K562 (cell line): ENCODE measurements at regions not wholly inside any gene's neighbourhood (a gene's known extent, or its start where the extent isn't known, plus 50 kb on each side); places are given as distances from the start of the nearest gene placed in this dataset.

Experiments
- ATAC-seq: fragments of 200-7000 bp; cut with Tn5 transposase; 3 replicates; pipeline ENCODE4 v1.9.1; 2020; ENCODE audit warnings: moderate library complexity
- BruUV-seq: library from RNA; stranded (reverse); fragments of 400-500 nt; replicated peaks from 2 replicates; lab custom pipeline; 2021; lab: Mats Ljungman, UMichigan
- CTCF ChIA-PET: fragments of 300-600 bp; formaldehyde crosslinking; extraction: SDS; loops from one replicate; lab custom pipeline; 2021; ENCODE audit warnings: low intra/inter-chr PET ratio; lab: Yijun Ruan, JAX
- POLR2A ChIA-PET: fragments of 300-600, 350-650 bp; sonication (Branson Sonifier 250); formaldehyde crosslinking; extraction: SDS; loops from one replicate; lab custom pipeline; 2021; ENCODE audit warnings: antibody characterized with exemption, inconsistent platforms; lab: Yijun Ruan, JAX
- DNase-seq, 4 experiments: peaks; one replicate each; pipeline versions ENCODE4 v3.0.0 to v3.0.0-alpha.2; 2011 to 2018; ENCODE audit warnings: low spot score in 3 of 4, mixed read lengths in 3 of 4; ENCODE audit errors: extremely low read depth in 1 of 4
- FAIRE-seq: peaks from 2 replicates; lab custom pipeline; 2011; peaks lifted over from hg19 to GRCh38; lab: Jason Lieb, UNC
- H2AFZ ChIP-seq: 2 replicates; pipeline ENCODE4 v1.6.0; 2011; ENCODE audit warnings: low read depth, low read length, control low read depth, inconsistent platforms
- H3K27ac ChIP-seq: fragments of 200-600 bp; 3 replicates; pipeline ENCODE4 v1.8.0; 2011; ENCODE audit warnings: low read depth, mild to moderate bottlenecking, control low read depth, inconsistent platforms, low read length, moderate library complexity, mixed read lengths; ENCODE audit errors: extremely low read depth
- H3K27me3 ChIP-seq, 2 experiments: fragments of 300-600 bp in 1 of 2; 2 replicates in 1 of 2; 3 replicates in 1 of 2; pipeline versions ENCODE4 v1.6.0 to v1.8.0; 2011; ENCODE audit warnings: inconsistent platforms in 2 of 2, low read length in 2 of 2, mild to moderate bottlenecking in 1 of 2, mixed read lengths in 1 of 2, moderate library complexity in 1 of 2; ENCODE audit not compliant: control insufficient read depth in 2 of 2, insufficient read depth in 2 of 2
- H3K36me3 ChIP-seq: fragments of 300-600 bp; 3 replicates; pipeline ENCODE4 v1.8.0; 2011; ENCODE audit warnings: mild to moderate bottlenecking, low read length, inconsistent platforms; ENCODE audit not compliant: control insufficient read depth, insufficient read depth
- H3K4me1 ChIP-seq, 2 experiments: fragments of 200-600 bp in 1 of 2; replicated peaks in 1 of 2; 2 replicates in 1 of 2; 3 replicates in 1 of 2; pipeline versions ENCODE4 v1.5.1 to v1.8.0; 2011; ENCODE audit warnings: inconsistent platforms in 2 of 2, low read length in 2 of 2, mild to moderate bottlenecking in 1 of 2, mixed read lengths in 1 of 2, moderate library complexity in 1 of 2; ENCODE audit not compliant: control insufficient read depth in 2 of 2, insufficient read depth in 2 of 2
- H3K4me2 ChIP-seq: 2 replicates; pipeline ENCODE4 v1.6.1; 2011; ENCODE audit warnings: low read length, control low read depth, inconsistent platforms, mixed read lengths; ENCODE audit not compliant: insufficient read depth
- H3K4me3 ChIP-seq: fragments of 200-600 bp; sonication (generic), shearing (Covaris generic); 2 replicates; pipeline ENCODE4 v1.5.1; 2016; ENCODE audit warnings: control low read depth, inconsistent platforms
- H3K79me2 ChIP-seq: fragments of 200-600 bp; 3 replicates; pipeline ENCODE4 v1.8.0; 2011; ENCODE audit warnings: low read length, inconsistent platforms; ENCODE audit not compliant: control insufficient read depth, insufficient read depth
- H3K9ac ChIP-seq, 2 experiments: 2 replicates each; pipeline versions ENCODE4 v1.6.0 to v1.6.1; 2011; ENCODE audit warnings: low read depth in 2 of 2, low read length in 2 of 2, control low read depth in 1 of 2, inconsistent platforms in 1 of 2, mild to moderate bottlenecking in 1 of 2, mixed read lengths in 1 of 2; ENCODE audit not compliant: insufficient read depth in 1 of 2
- H3K9me1 ChIP-seq: one replicate; pipeline ENCODE4 v1.6.0; 2011; ENCODE audit warnings: inconsistent platforms, mild to moderate bottlenecking, low read length, moderate library complexity; ENCODE audit not compliant: control insufficient read depth, insufficient read depth
- H3K9me3 ChIP-seq: replicated peaks from 2 replicates; pipeline ENCODE4 v1.5.1; 2011; ENCODE audit warnings: low read depth, low read length, inconsistent platforms; ENCODE audit not compliant: control insufficient read depth, insufficient read depth
- H4K20me1 ChIP-seq: replicated peaks from 2 replicates; pipeline ENCODE4 v1.6.1; 2011; ENCODE audit warnings: low read length, inconsistent platforms, mixed read lengths; ENCODE audit not compliant: control insufficient read depth, insufficient read depth
- BCOR ChIP-seq: fragments of 450-650 bp; IDR thresholded peaks from 2 replicates; pipeline ENCODE4 v1.6.1; 2016
- DNMT1 ChIP-seq: fragments of 450-650 bp; IDR thresholded peaks from 2 replicates; pipeline ENCODE4 v1.6.1; 2016; ENCODE audit warnings: antibody characterized with exemption, mild to moderate bottlenecking
- KHSRP ChIP-seq: fragments of 450-650 bp; IDR thresholded peaks from 2 replicates; pipeline ENCODE4 v1.6.1; 2017
- MCM3 ChIP-seq: fragments of 450-650 bp; IDR thresholded peaks from 2 replicates; pipeline ENCODE4 v1.6.1; 2016
- NFRKB ChIP-seq: fragments of 450-650 bp; IDR thresholded peaks from 2 replicates; pipeline ENCODE4 v1.6.1; 2016; ENCODE audit warnings: low read depth
- NR1H2 ChIP-seq: sonication (generic); formaldehyde crosslinking; IDR thresholded peaks from 2 replicates; pipeline ENCODE4 v1.4.0; 2020; ENCODE audit warnings: mild to moderate bottlenecking, missing genetic modification reagents
- PHF21A ChIP-seq: fragments of 450-650 bp; IDR thresholded peaks from 2 replicates; pipeline ENCODE4 v1.6.1; 2017; ENCODE audit warnings: low read depth, borderline replicate concordance
- RFX7 ChIP-seq: fragments of 250-450 bp; sonication (Bioruptor Pico); IDR thresholded peaks from 2 replicates; pipeline ENCODE4 v1.5.1; 2021; ENCODE audit warnings: mild to moderate bottlenecking
- SIX5 ChIP-seq, 2 experiments: IDR thresholded peaks; 2 replicates each; pipeline ENCODE4 v1.6.1; 2011; ENCODE audit warnings: low read length in 2 of 2, borderline replicate concordance in 1 of 2, low read depth in 1 of 2, mild to moderate bottlenecking in 1 of 2, moderate library complexity in 1 of 2; ENCODE audit not compliant: insufficient read depth in 1 of 2
- SMARCE1 ChIP-seq: fragments of 450-650 bp; IDR thresholded peaks from 2 replicates; pipeline ENCODE4 v1.7.1; 2016; ENCODE audit warnings: mild to moderate bottlenecking
- SRSF1 ChIP-seq: fragments of 200-400 bp; formaldehyde crosslinking; IDR thresholded peaks from 2 replicates; pipeline ENCODE4 v1.6.1; 2017; ENCODE audit warnings: mild to moderate bottlenecking, low read depth, low read length, moderate library complexity
- TCF7L2 ChIP-seq: fragments of 150-350 bp; IDR thresholded peaks from 2 replicates; pipeline ENCODE4 v1.6.1; 2016; ENCODE audit warnings: low read depth, mild to moderate bottlenecking, low read length, moderate library complexity
- XRCC3 ChIP-seq: fragments of 450-650 bp; IDR thresholded peaks from 2 replicates; pipeline ENCODE4 v1.6.1; 2017; ENCODE audit warnings: mild to moderate bottlenecking, moderate library complexity
- ZBTB9 ChIP-seq: fragments of 450-650 bp; formaldehyde crosslinking; IDR thresholded peaks from 2 replicates; pipeline ENCODE4 v1.4.0; 2020; ENCODE audit warnings: mild to moderate bottlenecking, moderate library complexity
- ZNF133 ChIP-seq: fragments of 250-450 bp; sonication (Bioruptor Pico); IDR thresholded peaks from 2 replicates; pipeline ENCODE4 v1.4.0; 2020; ENCODE audit warnings: mild to moderate bottlenecking
- ZNF143 ChIP-seq: sonication (generic); formaldehyde crosslinking; IDR thresholded peaks from 2 replicates; pipeline ENCODE4 v1.9.0; 2022; ENCODE audit warnings: mild to moderate bottlenecking, missing genetic modification reagents
- WGBS: fragments of 100-300 bp; shearing (Covaris generic); methylation state at CpG from one replicate; pipeline ENCODE4 v1.1.6; 2016; ENCODE audit warnings: low coverage, mixed read lengths; ENCODE audit not compliant: insufficient coverage; ENCODE audit errors: missing lambda C conversion rate; 5-methylcytosine and 5-hydroxymethylcytosine counted together
- in situ Hi-C: fragments of 300-500 bp; cut with MboI; formaldehyde crosslinking; loops from 4 replicates; pipeline ENCODE4 v1.15.0; 2018; ENCODE audit warnings: inconsistent platforms, mixed read lengths
- intact Hi-C: fragments of 100-400 bp; cut with micrococcal nuclease; formaldehyde crosslinking; loops from 2 replicates; pipeline ENCODE4 v1.14.2; 2022
- TF ChIP-seq, protein P1 (sequence below): sonication (generic); formaldehyde crosslinking; IDR thresholded peaks from 2 replicates; pipeline ENCODE4 v1.8.1; 2022; ENCODE audit warnings: missing genetic modification reagents

GRCh38 chr6:21791056-21791455, 197.5 kb downstream of the SOX4 start:
- Histone ChIP-seq H3K9me1 (no peaks in the 10 kb centered on the region), H3K9me3 (no peaks in the 10 kb centered on the region), H3K27ac (no peak overlapping the region), H3K4me1 (no peaks in the 10 kb centered on the region), H3K79me2 (no peaks in the 10 kb centered on the region), H3K4me3 (no peak overlapping the region), H2AFZ (no peak overlapping the region), H3K9ac (no peak overlapping the region), H4K20me1 (no peaks in the 10 kb centered on the region), H3K27me3 (no peaks in the 10 kb centered on the region), H3K36me3 (no peaks in the 10 kb centered on the region), H3K4me2 (no peak overlapping the region)
- WGBS = 4% methylated on average over 3 of the region's 3 CpGs
- ChIA-PET CTCF (no interaction called here), POLR2A (no interaction called here)
- intact Hi-C loops = no loop called here
- DNase-seq = no peak
- TF ChIP-seq KHSRP = no peak
- TF ChIP-seq TCF7L2 = no peak
- no peak for TF ChIP-seq BCOR
- no peak for TF ChIP-seq NR1H2
- no peak for TF ChIP-seq SIX5 (IDR thresholded peaks at IDR 0.05; ENCODE audit: borderline replicate concordance in 1 of 2, insufficient read depth in 1 of 2, low read depth in 1 of 2, low read length in 2 of 2)
- no peak for TF ChIP-seq SMARCE1
- TF ChIP-seq ZNF133 = no peak
- no peak for TF ChIP-seq SRSF1
- TF ChIP-seq, protein P1, sequence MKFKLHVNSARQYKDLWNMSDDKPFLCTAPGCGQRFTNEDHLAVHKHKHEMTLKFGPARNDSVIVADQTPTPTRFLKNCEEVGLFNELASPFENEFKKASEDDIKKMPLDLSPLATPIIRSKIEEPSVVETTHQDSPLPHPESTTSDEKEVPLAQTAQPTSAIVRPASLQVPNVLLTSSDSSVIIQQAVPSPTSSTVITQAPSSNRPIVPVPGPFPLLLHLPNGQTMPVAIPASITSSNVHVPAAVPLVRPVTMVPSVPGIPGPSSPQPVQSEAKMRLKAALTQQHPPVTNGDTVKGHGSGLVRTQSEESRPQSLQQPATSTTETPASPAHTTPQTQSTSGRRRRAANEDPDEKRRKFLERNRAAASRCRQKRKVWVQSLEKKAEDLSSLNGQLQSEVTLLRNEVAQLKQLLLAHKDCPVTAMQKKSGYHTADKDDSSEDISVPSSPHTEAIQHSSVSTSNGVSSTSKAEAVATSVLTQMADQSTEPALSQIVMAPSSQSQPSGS (CRISPR knock-in tag) = no peak
- no peak for TF ChIP-seq NFRKB
- no peak for TF ChIP-seq PHF21A
- TF ChIP-seq ZNF143 (CRISPR knock-in tag) = no peak
- no peak for TF ChIP-seq XRCC3
- no peak for TF ChIP-seq MCM3
- no peak for TF ChIP-seq ZBTB9
- TF ChIP-seq RFX7 (CRISPR knock-in tag) = no peak
- no peak for TF ChIP-seq DNMT1
- FAIRE-seq = no peak
- ATAC-seq = no peak
- BruUV-seq = no TSS peak
- in situ Hi-C loops = no loop called here
